ENCODE measurements at regions not wholly inside any gene's neighbourhood (a gene's known extent, or its start where the extent isn't known, plus 50 kb on each side); places are given as distances from the start of the nearest gene placed in this dataset.

DNA sequence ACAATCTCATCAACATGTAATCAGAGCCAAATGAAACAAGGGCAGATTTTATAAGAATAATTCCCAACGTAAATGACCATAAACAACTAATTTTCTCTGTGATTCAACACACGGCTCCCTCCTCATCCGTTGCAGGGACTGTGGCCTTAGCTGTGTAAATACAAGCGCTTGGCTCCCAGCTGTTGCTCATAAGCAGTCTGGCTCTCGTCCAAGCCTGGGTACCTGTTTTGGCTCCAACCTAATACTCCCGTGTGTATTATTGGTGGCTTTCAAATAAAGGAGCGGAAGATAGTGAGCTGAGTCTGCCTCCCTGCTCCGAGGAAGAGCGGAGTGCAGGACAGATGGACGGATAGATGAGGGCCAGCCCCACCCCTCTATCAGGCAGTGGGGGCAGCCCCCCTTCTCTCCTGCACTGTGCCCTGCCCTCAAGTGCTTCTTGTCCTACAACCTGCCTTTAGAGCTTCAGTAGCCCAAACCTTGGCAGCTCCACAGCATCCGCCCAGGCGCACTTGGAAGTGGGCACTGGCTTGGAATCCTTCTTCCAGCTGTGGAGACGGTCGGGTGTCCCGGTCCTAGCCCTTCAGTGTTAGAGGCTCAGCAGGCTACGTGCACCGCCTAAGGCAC, 670.9 kb downstream of the BRD1 start:
- no peak for DNase-seq (ENCODE audit: low spot score)

DNA sequence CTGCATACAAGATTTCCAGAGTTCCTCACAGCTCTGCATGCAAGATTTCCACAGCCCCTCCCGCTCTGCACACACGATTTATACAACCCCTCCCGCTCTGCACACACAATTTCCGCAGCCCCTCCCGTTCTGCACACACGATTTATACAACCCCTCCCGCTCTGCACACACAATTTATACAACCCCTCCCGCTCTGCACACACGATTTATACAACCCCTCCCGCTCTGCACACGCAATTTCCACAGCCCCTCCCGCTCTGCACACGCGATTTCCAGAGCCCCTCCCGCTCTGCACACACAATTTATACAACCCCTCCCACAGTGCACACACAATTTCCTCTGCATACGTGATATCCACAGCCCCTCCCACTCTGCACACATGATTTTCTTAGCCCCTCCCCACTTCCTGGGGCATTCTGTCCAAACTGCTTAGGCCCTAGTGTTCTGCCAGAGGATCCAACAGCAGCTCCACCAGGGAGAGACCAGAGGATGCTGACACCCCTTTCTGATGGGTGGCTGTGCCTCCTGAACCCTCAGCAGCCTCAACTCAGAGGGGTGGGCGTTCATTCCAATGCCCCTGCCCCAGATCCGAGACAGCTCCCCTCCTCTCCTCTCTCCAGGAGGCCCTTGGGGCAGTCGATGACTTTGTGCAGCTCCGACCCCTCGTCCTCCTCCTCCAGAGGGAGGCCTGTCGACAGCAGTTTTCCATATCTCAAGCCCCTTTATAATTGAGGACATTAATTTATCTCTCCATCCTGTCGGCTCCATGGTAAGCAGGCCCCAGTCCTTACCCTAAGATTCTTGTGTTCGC, 671.7 kb downstream of the BRD1 start:
- no peak for DNase-seq (ENCODE audit: low spot score)

- no peak for DNase-seq (ENCODE audit: low spot score)
Observed at GRCh38 chr22:49155039-49155769, 672.5 kb downstream of the BRD1 start.

GRCh38 chr22:49154433-49154832, 673.2 kb downstream of the BRD1 start:
- DNase-seq (ENCODE audit: low spot score), result no peak

- DNase-seq (ENCODE audit: low spot score), result no peak
Observed at GRCh38 chr22:49153921-49154320, 673.8 kb downstream of the BRD1 start.

GRCh38 chr22:49152939-49153770, 674.5 kb downstream of the BRD1 start:
- DNase-seq (ENCODE audit: low spot score), result no peak

- DNase-seq (ENCODE audit: low spot score), result no peak
Observed at GRCh38 chr22:49152127-49152938, 675.3 kb downstream of the BRD1 start.

- DNase-seq (ENCODE audit: low spot score), result no peak
Observed at GRCh38 chr22:49151256-49152126, 676.2 kb downstream of the BRD1 start.

- no peak for DNase-seq (ENCODE audit: low spot score)
Observed at GRCh38 chr22:49150801-49151221, 676.9 kb downstream of the BRD1 start.

DNA sequence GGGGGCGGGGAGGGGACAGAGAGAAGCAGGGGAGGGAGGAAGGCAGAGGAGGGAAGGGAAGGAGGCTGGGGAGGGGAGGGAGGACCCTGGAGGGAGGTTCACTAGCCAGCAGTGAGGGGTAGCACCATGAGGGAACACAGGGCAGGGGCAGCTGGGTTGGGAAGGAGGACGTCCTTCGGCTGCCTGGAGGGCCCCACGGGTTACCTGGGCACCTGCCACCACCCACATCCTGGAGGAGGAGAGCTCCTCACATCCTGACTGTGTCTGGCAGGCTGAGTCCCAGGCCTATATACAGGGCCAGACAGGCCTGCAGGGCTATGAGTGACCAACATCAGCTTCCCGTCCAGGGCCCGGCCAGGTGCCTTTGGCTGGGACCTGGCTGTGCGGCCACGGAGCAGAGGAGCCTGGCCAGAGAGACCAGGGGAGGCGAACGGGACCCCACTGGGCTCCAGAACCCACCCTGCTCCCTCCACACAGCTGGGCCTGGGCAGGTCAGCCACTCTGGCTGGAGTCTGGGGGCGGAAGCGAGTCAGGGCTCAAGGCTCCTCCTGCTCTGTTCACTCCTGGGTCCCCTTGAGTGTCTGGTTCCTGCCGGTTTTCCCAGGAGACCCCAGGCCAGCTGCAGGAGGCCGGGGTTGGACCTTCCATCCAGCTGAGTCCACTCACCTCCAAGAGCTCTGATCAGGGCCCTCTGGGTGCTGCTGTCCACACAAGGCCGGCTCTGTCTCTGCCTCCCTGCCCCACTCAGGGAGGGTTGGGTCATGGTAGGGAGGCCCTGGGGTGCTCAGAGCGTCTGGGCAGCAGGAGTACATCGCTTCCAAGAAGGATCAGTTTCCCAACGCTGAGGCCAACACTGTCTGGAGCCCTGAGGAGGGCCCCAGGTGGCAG, 677.7 kb downstream of the BRD1 start:
- DNase-seq (ENCODE audit: low spot score), result no peak

DNA sequence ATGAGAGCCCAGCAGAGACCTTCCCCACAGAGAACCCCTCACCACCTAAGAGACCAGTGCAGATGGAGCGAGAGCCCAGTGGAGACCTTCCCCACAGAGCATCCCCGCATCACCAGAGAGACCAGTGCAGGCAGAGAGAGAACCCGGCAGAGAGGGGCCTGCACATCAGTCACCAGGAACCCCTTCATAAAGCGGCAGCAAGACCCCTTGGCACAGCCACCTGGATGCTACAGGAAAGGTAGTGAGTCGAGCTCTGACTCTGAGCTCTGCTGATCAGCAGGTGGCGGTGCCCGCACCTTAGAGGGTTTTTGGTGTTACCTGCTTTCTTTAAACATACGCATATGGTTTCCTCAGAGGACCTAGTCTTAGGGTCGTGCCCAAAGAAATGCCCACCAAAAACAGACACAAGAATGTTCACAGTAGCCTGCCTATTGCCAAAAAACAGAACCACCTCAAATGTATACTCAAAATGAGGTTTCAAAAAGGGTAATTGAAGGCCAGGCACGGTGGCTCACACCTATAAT, 678.7 kb downstream of the BRD1 start:
- no peak for DNase-seq (ENCODE audit: low spot score)

GRCh38 chr22:49147617-49148175, 680.0 kb downstream of the BRD1 start:
- no peak for DNase-seq (ENCODE audit: low spot score)

DNA sequence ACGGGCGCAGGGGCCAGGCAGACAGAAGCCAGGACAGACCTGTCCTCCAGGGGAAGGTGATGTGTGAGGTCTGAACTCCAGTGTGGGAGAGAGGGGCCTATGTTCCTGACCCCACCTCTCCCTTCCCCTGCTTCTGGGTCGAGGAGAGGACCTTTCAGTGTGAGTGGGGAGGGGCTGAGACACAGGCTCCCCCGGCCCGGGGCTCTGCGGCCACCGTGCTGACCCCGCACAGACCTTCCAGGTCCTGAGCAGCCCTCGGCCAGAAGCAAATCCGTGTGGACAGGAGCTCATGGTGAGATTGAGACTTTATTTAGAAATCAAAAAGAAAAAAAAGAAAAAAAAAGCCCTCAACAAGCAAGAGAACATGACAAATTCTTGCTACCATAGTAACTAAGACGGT, 680.5 kb downstream of the BRD1 start:
- DNase-seq (ENCODE audit: low spot score), result no peak

DNA sequence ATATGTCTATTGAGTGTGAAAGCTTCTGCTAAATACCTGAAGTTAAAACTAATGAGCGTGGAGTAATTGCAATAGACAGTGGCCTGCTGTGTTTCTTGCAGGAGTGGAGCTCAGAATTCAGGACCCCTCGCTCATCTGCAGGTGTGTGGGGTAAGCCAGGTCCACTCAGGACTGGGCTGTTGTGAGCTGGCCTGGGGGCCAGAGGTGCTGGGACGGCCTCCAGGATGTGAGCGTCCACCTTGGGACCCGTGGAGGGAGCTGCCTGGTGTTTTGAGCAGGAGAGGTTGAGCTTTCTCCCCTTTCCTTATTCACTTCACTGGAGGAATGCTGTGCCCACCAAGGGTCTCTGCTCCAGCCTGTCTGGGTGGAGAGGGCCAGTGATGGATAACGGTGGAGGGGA, 681.2 kb downstream of the BRD1 start:
- DNase-seq (ENCODE audit: low spot score), result no peak

- DNase-seq (ENCODE audit: low spot score), result no peak
Observed at GRCh38 chr22:49143812-49144211, 683.9 kb downstream of the BRD1 start.

- DNase-seq (ENCODE audit: low spot score), result no peak
Observed at GRCh38 chr22:49142891-49143290, 684.8 kb downstream of the BRD1 start.

- no peak for DNase-seq (ENCODE audit: low spot score)
Observed at GRCh38 chr22:49142296-49142695, 685.4 kb downstream of the BRD1 start.

- DNase-seq (ENCODE audit: low spot score), result no peak
Observed at GRCh38 chr22:49141761-49142160, 685.9 kb downstream of the BRD1 start.
